Activated T-helper 17 cell treated with anti-CD3 and anti-CD28 coated beads, Interleukin-2, amount 50 U/mL, for 72 hours (primary cell): ENCODE measurements at regions not wholly inside any gene's neighbourhood (a gene's known extent, or its start where the extent isn't known, plus 50 kb on each side); places are given as distances from the start of the nearest gene placed in this dataset.
"Not testable (repeated sequence)": the region's sequence is repeated elsewhere in the genome, so short reads cannot be mapped to it uniquely, and the experiment has no call there.

Experiments used
- ATAC-seq: fragments of 150-1000 bp; cut with Tn5 transposase; replicated peaks from 2 replicates; pipeline ENCODE4 v1.10.0; 2021; ENCODE audit warnings: mild to moderate bottlenecking, moderate library complexity
- H3K27ac Mint-ChIP-seq: one replicate; pipeline ENCODE4 v1.8.0; 2022; ENCODE audit warnings: mixed read lengths
- H3K27me3 Mint-ChIP-seq: one replicate; pipeline ENCODE4 v1.8.0; 2022; ENCODE audit warnings: mixed read lengths
- H3K36me3 Mint-ChIP-seq: one replicate; pipeline ENCODE4 v1.8.0; 2022; ENCODE audit warnings: low read depth, mild to moderate bottlenecking, mixed read lengths
- H3K4me1 Mint-ChIP-seq: one replicate; pipeline ENCODE4 v1.8.0; 2022; ENCODE audit warnings: mixed read lengths
- H3K4me3 Mint-ChIP-seq: one replicate; pipeline ENCODE4 v1.8.0; 2022; ENCODE audit warnings: mild to moderate bottlenecking, mixed read lengths
- H3K9me3 Mint-ChIP-seq: one replicate; pipeline ENCODE4 v1.8.0; 2022; ENCODE audit warnings: mixed read lengths

- H3K4me3 Mint-ChIP-seq, ATAC-seq, H3K27me3 Mint-ChIP-seq, H3K27ac Mint-ChIP-seq, H3K36me3 Mint-ChIP-seq, H3K9me3 Mint-ChIP-seq, H3K4me1 Mint-ChIP-seq: not testable (repeated sequence)
These were observed 57.0 kb upstream of the COBL start for GRCh38 chr7:51373607-51374006.

GRCh38 chr7:51369746-51370145 lies 53.1 kb upstream of the COBL start:
- Mint-ChIP-seq H3K36me3 (no peaks in the 10 kb centered on the region), H3K9me3 (no peaks in the 10 kb centered on the region), H3K27me3 (no peaks in the 10 kb centered on the region), H3K4me3 (no peak overlapping the region), H3K4me1 (no peaks in the 10 kb centered on the region), H3K27ac (no peak overlapping the region)
- ATAC-seq = no peak

GRCh38 chr7:51369228-51369627 lies 52.6 kb upstream of the COBL start:
- H3K36me3 Mint-ChIP-seq, H3K27ac Mint-ChIP-seq, H3K27me3 Mint-ChIP-seq, H3K9me3 Mint-ChIP-seq, ATAC-seq, H3K4me1 Mint-ChIP-seq, H3K4me3 Mint-ChIP-seq: not testable (repeated sequence)

- Mint-ChIP-seq H3K27ac (no peak overlapping the region), H3K9me3 (no peaks in the 10 kb centered on the region), H3K27me3 (no peaks in the 10 kb centered on the region), H3K36me3 (no peaks in the 10 kb centered on the region), H3K4me3 (no peak overlapping the region), H3K4me1 (no peaks in the 10 kb centered on the region)
- no peak for ATAC-seq
These were observed 51.7 kb upstream of the COBL start for GRCh38 chr7:51368334-51368733.

GRCh38 chr7:51367614-51367968 lies 51.0 kb upstream of the COBL start:
- Mint-ChIP-seq H3K4me1 (no peaks in the 10 kb centered on the region), H3K27ac (no peak overlapping the region), H3K4me3 (no peak overlapping the region), H3K36me3 (no peaks in the 10 kb centered on the region), H3K27me3 (no peaks in the 10 kb centered on the region), H3K9me3 (no peaks in the 10 kb centered on the region)
- no peak for ATAC-seq

- H3K9me3 Mint-ChIP-seq = peaks cover 3% of the 10 kb centered on the region
- H3K4me3 Mint-ChIP-seq = no peak overlapping the region
- no peaks in the 10 kb centered on the region for H3K36me3 Mint-ChIP-seq
- ATAC-seq = peak; percentile 37
- H3K27me3 Mint-ChIP-seq = no peaks in the 10 kb centered on the region
- H3K27ac Mint-ChIP-seq = no peak overlapping the region
- no peaks in the 10 kb centered on the region for H3K4me1 Mint-ChIP-seq
These were observed 50.5 kb upstream of the COBL start for GRCh38 chr7:51366930-51367613.
